KMS-11 (cell line): ENCODE measurements at regions not wholly inside any gene's neighbourhood (a gene's known extent, or its start where the extent isn't known, plus 50 kb on each side); places are given as distances from the start of the nearest gene placed in this dataset.

Source experiments
- H2AFZ ChIP-seq: fragments of 200-600 bp; sonication (generic); 2 replicates; pipeline ENCODE4 v1.6.1; 2016; ENCODE audit warnings: antibody characterized with exemption, mixed run types, low read depth
- H3K27ac ChIP-seq: fragments of 200-600 bp; sonication (generic); 2 replicates; pipeline ENCODE4 v1.6.1; 2016; ENCODE audit warnings: mild to moderate bottlenecking, mixed run types
- H3K27me3 ChIP-seq: fragments of 200-600 bp; sonication (generic); 2 replicates; pipeline ENCODE4 v1.6.1; 2017; ENCODE audit warnings: mild to moderate bottlenecking, low read depth, mixed run types, moderate library complexity; ENCODE audit not compliant: insufficient read depth
- H3K36me3 ChIP-seq: fragments of 200-600 bp; sonication (generic); 2 replicates; pipeline ENCODE4 v1.6.1; 2017; ENCODE audit warnings: mild to moderate bottlenecking, mixed run types; ENCODE audit not compliant: insufficient read depth
- H3K4me1 ChIP-seq: fragments of 200-600 bp; sonication (generic); 2 replicates; pipeline ENCODE4 v1.6.1; 2016; ENCODE audit warnings: mild to moderate bottlenecking, low read depth, mixed run types; ENCODE audit not compliant: poor library complexity, severe bottlenecking
- H3K4me2 ChIP-seq: fragments of 200-600 bp; sonication (generic); 2 replicates; pipeline ENCODE4 v1.7.0; 2016; ENCODE audit warnings: mild to moderate bottlenecking, mixed run types
- H3K4me3 ChIP-seq: fragments of 200-600 bp; sonication (generic); IDR thresholded peaks from 2 replicates; pipeline ENCODE4 v1.6.1; 2017; ENCODE audit warnings: low read depth, low read length, mixed read lengths; ENCODE audit not compliant: insufficient read depth
- H3K79me2 ChIP-seq: fragments of 200-600 bp; sonication (generic); 2 replicates; pipeline ENCODE4 v1.6.1; 2016; ENCODE audit warnings: low read depth, mixed run types; ENCODE audit not compliant: insufficient read depth
- H3K9ac ChIP-seq: fragments of 200-600 bp; sonication (generic); 2 replicates; pipeline ENCODE4 v1.6.1; 2016; ENCODE audit warnings: mild to moderate bottlenecking, mixed run types
- H4K20me1 ChIP-seq: fragments of 200-600 bp; sonication (generic); 2 replicates; pipeline ENCODE4 v1.6.1; 2016; ENCODE audit warnings: mild to moderate bottlenecking, mixed run types; ENCODE audit not compliant: insufficient read depth
- CTCF ChIP-seq: fragments of 200-600 bp; sonication (generic); conservative IDR thresholded peaks from 2 replicates; pipeline ENCODE4 v1.6.1; 2017; ENCODE audit warnings: low read depth, mild to moderate bottlenecking, antibody characterized with exemption, low read length, moderate library complexity, mixed read lengths

GRCh38 chr15:95457520-95457919 lies 873.0 kb upstream of the NR2F2 start:
- no peak overlapping the region for H3K4me2 ChIP-seq
- no peaks in the 10 kb centered on the region for H3K4me1 ChIP-seq
- TF ChIP-seq CTCF, result no peak
- no peak overlapping the region for H3K27ac ChIP-seq
- no peaks in the 10 kb centered on the region for H4K20me1 ChIP-seq
- H3K9ac ChIP-seq, result no peak overlapping the region
- no peaks in the 10 kb centered on the region for H3K27me3 ChIP-seq
- no peaks in the 10 kb centered on the region for H3K79me2 ChIP-seq
- no peaks in the 10 kb centered on the region for H3K36me3 ChIP-seq
- no peak overlapping the region for H3K4me3 ChIP-seq
- no peak overlapping the region for H2AFZ ChIP-seq

GRCh38 chr15:95458721-95459120 lies 871.8 kb upstream of the NR2F2 start:
- H2AFZ ChIP-seq, result no peak overlapping the region
- no peak for TF ChIP-seq CTCF

GRCh38 chr15:95459273-95459672 lies 871.2 kb upstream of the NR2F2 start:
- Histone ChIP-seq H4K20me1 (no peaks in the 10 kb centered on the region), H3K27me3 (no peaks in the 10 kb centered on the region), H3K36me3 (no peaks in the 10 kb centered on the region), H3K27ac (no peak overlapping the region), H3K79me2 (no peaks in the 10 kb centered on the region), H3K4me2 (no peak overlapping the region), H3K9ac (no peak overlapping the region), H3K4me1 (no peaks in the 10 kb centered on the region), H2AFZ (no peak overlapping the region), H3K4me3 (no peak overlapping the region)
- TF ChIP-seq CTCF, result no peak

More at GRCh38 chr15:95458721-95459120, 871.8 kb upstream of the NR2F2 start:
- no peak overlapping the region for H3K4me2 ChIP-seq
- H3K79me2 ChIP-seq, result no peaks in the 10 kb centered on the region
- no peak overlapping the region for H3K4me3 ChIP-seq
- H3K27ac ChIP-seq, result no peak overlapping the region
- no peaks in the 10 kb centered on the region for H3K27me3 ChIP-seq
- no peak overlapping the region for H3K9ac ChIP-seq
- no peaks in the 10 kb centered on the region for H3K36me3 ChIP-seq
- H4K20me1 ChIP-seq, result no peaks in the 10 kb centered on the region
- no peaks in the 10 kb centered on the region for H3K4me1 ChIP-seq

- Histone ChIP-seq H4K20me1 (no peaks in the 10 kb centered on the region), H3K27ac (no peak overlapping the region), H2AFZ (no peak overlapping the region), H3K79me2 (no peaks in the 10 kb centered on the region), H3K9ac (no peak overlapping the region), H3K4me3 (no peak overlapping the region), H3K27me3 (no peaks in the 10 kb centered on the region), H3K36me3 (no peaks in the 10 kb centered on the region), H3K4me2 (no peak overlapping the region), H3K4me1 (no peaks in the 10 kb centered on the region)
- TF ChIP-seq CTCF, result no peak
Observed at GRCh38 chr15:95464509-95464908, 866.0 kb upstream of the NR2F2 start.

GRCh38 chr15:95468820-95469219 lies 861.7 kb upstream of the NR2F2 start:
- Histone ChIP-seq H3K36me3 (no peaks in the 10 kb centered on the region), H4K20me1 (no peaks in the 10 kb centered on the region), H3K27me3 (no peaks in the 10 kb centered on the region), H3K27ac (no peak overlapping the region), H2AFZ (no peak overlapping the region), H3K4me3 (no peak overlapping the region), H3K4me1 (no peaks in the 10 kb centered on the region), H3K79me2 (no peaks in the 10 kb centered on the region), H3K9ac (no peak overlapping the region), H3K4me2 (no peak overlapping the region)
- TF ChIP-seq CTCF, result no peak
